HFFc6 (cell line): ENCODE measurements at regions not wholly inside any gene's neighbourhood (a gene's known extent, or its start where the extent isn't known, plus 50 kb on each side); places are given as distances from the start of the nearest gene placed in this dataset.

Experiments used
- DNase-seq: peaks from one replicate; pipeline ENCODE4 v3.0.0-alpha.2; 2018
- H3K27ac Mint-ChIP-seq: 2 replicates; pipeline ENCODE4 v1.8.0; 2020; ENCODE audit warnings: mild to moderate bottlenecking, mixed read lengths
- H3K27me3 Mint-ChIP-seq: 2 replicates; pipeline ENCODE4 v1.8.0; 2021; ENCODE audit warnings: mild to moderate bottlenecking, moderate library complexity, mixed read lengths; ENCODE audit not compliant: insufficient read depth
- H3K36me3 Mint-ChIP-seq: 2 replicates; pipeline ENCODE4 v1.8.0; 2021; ENCODE audit warnings: low read depth, mixed read lengths
- H3K4me1 Mint-ChIP-seq: 2 replicates; pipeline ENCODE4 v1.8.0; 2020; ENCODE audit warnings: low read depth, mixed read lengths
- H3K4me3 Mint-ChIP-seq: 2 replicates; pipeline ENCODE4 v1.8.0; 2020; ENCODE audit warnings: mild to moderate bottlenecking, moderate library complexity, mixed read lengths
- H3K9me3 Mint-ChIP-seq: 2 replicates; pipeline ENCODE4 v1.8.0; 2020; ENCODE audit warnings: mild to moderate bottlenecking, mixed read lengths
- TF ChIP-seq, protein P1 (sequence below): fragments of 200-600 bp; sonication (generic); IDR thresholded peaks from 2 replicates; pipeline ENCODE4 v1.5.0; 2021; ENCODE audit warnings: antibody characterized with exemption, mild to moderate bottlenecking

DNA sequence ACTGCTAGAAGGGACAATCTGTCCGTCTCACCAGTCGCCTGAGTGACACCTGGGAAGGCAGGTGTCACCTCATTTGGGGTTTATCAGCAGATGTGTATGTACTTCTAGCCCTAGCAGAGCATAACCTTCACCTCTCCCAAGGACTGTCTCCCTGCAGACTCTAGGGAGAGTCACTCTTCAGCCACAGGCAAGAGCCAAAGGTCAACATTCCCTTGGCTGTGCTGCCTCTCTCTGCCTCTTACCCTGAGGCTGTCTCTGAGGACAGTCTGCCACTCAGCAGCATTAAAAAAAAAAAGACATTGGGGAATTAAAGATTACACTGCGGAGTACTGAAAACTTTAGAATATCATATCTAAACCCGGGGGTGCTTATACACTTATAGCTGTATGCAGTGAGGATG lies 377.7 kb upstream of the FZD8 start:
- Mint-ChIP-seq H3K36me3 (no peaks in the 10 kb centered on the region), H3K27ac (no peak overlapping the region), H3K9me3 (no peaks in the 10 kb centered on the region), H3K4me1 (no peaks in the 10 kb centered on the region), H3K27me3 (peaks cover 1% of the 10 kb centered on the region; the same call in 1 of the 2 replicates), H3K4me3 (no peak overlapping the region)
- DNase-seq = no peak
- TF ChIP-seq, protein P1, sequence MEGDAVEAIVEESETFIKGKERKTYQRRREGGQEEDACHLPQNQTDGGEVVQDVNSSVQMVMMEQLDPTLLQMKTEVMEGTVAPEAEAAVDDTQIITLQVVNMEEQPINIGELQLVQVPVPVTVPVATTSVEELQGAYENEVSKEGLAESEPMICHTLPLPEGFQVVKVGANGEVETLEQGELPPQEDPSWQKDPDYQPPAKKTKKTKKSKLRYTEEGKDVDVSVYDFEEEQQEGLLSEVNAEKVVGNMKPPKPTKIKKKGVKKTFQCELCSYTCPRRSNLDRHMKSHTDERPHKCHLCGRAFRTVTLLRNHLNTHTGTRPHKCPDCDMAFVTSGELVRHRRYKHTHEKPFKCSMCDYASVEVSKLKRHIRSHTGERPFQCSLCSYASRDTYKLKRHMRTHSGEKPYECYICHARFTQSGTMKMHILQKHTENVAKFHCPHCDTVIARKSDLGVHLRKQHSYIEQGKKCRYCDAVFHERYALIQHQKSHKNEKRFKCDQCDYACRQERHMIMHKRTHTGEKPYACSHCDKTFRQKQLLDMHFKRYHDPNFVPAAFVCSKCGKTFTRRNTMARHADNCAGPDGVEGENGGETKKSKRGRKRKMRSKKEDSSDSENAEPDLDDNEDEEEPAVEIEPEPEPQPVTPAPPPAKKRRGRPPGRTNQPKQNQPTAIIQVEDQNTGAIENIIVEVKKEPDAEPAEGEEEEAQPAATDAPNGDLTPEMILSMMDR = no peak

GRCh38 chr10:36018996-36019395 lies 376.9 kb upstream of the FZD8 start:
- Mint-ChIP-seq H3K27ac (no peak overlapping the region), H3K27me3 (peaks cover 1% of the 10 kb centered on the region; the same call in 1 of the 2 replicates), H3K9me3 (no peaks in the 10 kb centered on the region), H3K4me1 (no peaks in the 10 kb centered on the region), H3K36me3 (no peaks in the 10 kb centered on the region), H3K4me3 (no peak overlapping the region)
- no peak for DNase-seq
- TF ChIP-seq, protein P1 = no peak

DNA sequence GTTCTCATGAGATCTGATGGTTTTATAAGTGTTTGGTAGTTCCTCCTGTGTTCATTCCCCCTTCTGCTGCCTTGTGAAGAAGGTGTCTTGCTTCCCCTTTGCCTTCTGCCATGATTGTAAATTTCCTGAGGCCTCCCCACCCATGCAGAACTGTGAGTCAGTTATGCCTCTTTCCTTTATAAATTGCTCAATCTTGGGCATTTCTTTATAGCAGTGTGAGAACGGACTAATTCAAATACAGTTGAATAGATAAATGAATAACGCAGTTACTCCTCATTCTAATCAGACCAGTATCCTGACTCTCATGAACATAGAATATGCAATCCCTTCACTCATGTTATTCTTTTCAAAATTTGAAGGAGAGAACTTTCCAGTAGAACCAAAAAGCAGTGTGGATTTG lies 375.0 kb upstream of the FZD8 start:
- Mint-ChIP-seq H3K9me3 (no peaks in the 10 kb centered on the region), H3K36me3 (no peaks in the 10 kb centered on the region), H3K4me3 (no peak overlapping the region), H3K27ac (no peak overlapping the region), H3K27me3 (peaks cover 1% of the 10 kb centered on the region; the same call in 1 of the 2 replicates), H3K4me1 (no peaks in the 10 kb centered on the region)
- TF ChIP-seq, protein P1 = no peak
- DNase-seq = no peak

DNA sequence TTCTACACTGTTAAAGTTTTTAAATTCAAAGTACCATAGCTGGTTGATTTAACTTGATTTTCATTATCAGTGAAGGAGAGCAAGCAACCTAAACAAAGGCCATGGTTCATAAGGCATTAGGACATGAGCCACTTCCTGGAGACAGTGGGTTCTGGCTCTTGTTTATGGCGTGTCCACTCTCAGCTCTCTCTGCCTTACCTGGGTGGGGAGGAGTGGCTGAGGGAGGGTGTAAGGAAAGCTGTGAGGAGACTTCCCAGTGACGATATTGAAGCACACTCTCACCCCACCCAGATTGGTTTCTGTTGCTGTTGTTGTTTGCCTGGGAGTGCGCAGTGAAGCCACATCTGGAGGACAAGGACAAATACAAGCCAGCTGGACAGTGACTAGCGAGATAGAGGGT lies 365.3 kb upstream of the FZD8 start:
- TF ChIP-seq, protein P1 = no peak
- Mint-ChIP-seq H3K4me1 (no peaks in the 10 kb centered on the region), H3K4me3 (no peak overlapping the region), H3K36me3 (no peaks in the 10 kb centered on the region), H3K9me3 (no peaks in the 10 kb centered on the region), H3K27ac (no peak overlapping the region), H3K27me3 (no peaks in the 10 kb centered on the region)
- no peak for DNase-seq

DNA sequence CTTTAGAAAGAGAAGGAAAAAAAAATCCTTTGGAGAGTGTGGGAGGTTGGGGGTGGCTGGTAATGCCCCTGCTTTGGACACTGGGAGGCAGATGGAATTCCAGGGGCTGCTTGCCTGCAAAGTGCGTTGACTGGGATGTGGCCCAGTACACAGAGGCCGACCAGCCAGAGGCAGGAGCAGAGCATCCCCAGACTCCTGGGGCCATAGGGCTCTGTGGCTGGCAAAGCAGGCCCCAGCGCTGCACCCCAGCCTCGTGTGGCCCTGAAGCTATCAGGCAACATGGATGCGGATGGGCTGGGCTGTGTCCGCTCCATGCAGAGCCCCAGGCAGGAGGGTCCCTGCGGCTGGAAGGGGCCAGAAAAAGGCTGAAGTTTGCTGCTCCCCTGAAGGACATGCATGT lies 361.6 kb upstream of the FZD8 start:
- H3K36me3 Mint-ChIP-seq = no peaks in the 10 kb centered on the region
- no peak overlapping the region for H3K4me3 Mint-ChIP-seq
- no peaks in the 10 kb centered on the region; the same call in 1 of the 2 replicates for H3K27me3 Mint-ChIP-seq
- H3K27ac Mint-ChIP-seq = no peak overlapping the region
- no peaks in the 10 kb centered on the region for H3K4me1 Mint-ChIP-seq
- H3K9me3 Mint-ChIP-seq = no peaks in the 10 kb centered on the region
- DNase-seq = no peak
- TF ChIP-seq, protein P1 = no peak

GRCh38 chr10:36003031-36003600 lies 361.0 kb upstream of the FZD8 start:
- DNase-seq = no peak
- Mint-ChIP-seq H3K36me3 (no peaks in the 10 kb centered on the region), H3K4me1 (no peaks in the 10 kb centered on the region), H3K27me3 (no peaks in the 10 kb centered on the region; the same call in 1 of the 2 replicates), H3K9me3 (no peaks in the 10 kb centered on the region), H3K4me3 (no peak overlapping the region), H3K27ac (no peak overlapping the region)
- TF ChIP-seq, protein P1 = no peak
